ELR (cell line): ENCODE measurements at regions not wholly inside any gene's neighbourhood (a gene's known extent, or its start where the extent isn't known, plus 50 kb on each side); places are given as distances from the start of the nearest gene placed in this dataset.

Experiments
- DNase-seq: peaks from one replicate; pipeline ENCODE4 v3.0.0-alpha.2; 2015; ENCODE audit warnings: low read depth

GRCh38 chr7:157482025-157482424 lies 145.2 kb downstream of the DNAJB6 start:
- no peak for DNase-seq

GRCh38 chr7:157482517-157483087 lies 145.8 kb downstream of the DNAJB6 start:
- peak; percentile 17 for DNase-seq

GRCh38 chr7:157483515-157483914 lies 146.7 kb downstream of the DNAJB6 start:
- no peak for DNase-seq

GRCh38 chr7:157483971-157484410 lies 147.2 kb downstream of the DNAJB6 start:
- DNase-seq, result no peak

- no peak for DNase-seq
Observed at GRCh38 chr7:157484411-157485081, 147.7 kb downstream of the DNAJB6 start.

GRCh38 chr7:157485361-157485831 lies 148.6 kb downstream of the DNAJB6 start:
- no peak for DNase-seq

- DNase-seq, result no peak
Observed at GRCh38 chr7:157486007-157486755, 149.4 kb downstream of the DNAJB6 start.

- no peak for DNase-seq
Observed at GRCh38 chr7:157487046-157487770, 150.4 kb downstream of the DNAJB6 start.

DNA sequence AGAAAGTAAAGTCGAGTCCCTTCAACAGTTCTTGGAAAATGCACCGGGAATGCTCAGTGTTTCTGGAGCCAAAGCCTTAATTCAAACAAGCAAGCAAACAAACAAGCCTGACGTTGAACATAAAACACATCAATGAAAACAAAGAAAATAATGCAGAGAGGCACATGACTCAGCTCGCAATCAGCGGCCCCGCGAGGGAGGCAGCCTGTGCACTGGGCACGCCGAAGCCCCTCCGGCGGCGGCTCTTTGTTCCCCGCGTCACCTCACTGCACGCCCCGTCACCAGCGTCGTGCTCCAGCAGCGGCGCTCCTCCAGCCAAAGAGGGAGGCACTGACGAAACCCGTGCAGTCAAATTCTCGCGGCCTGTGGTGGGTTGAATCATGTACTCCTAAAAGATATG lies 151.5 kb downstream of the DNAJB6 start:
- DNase-seq, result no peak

- no peak for DNase-seq
Observed at GRCh38 chr7:157488966-157489365, 152.2 kb downstream of the DNAJB6 start.
